ENCODE measurements at regions not wholly inside any gene's neighbourhood (a gene's known extent, or its start where the extent isn't known, plus 50 kb on each side); places are given as distances from the start of the nearest gene placed in this dataset.

- Histone ChIP-seq H3K9me3 (peaks cover 10% of the 10 kb centered on the region), H3K4me3 (no peak overlapping the region), H3K27ac (no peak overlapping the region), H3K4me1 (no peaks in the 10 kb centered on the region), H3K27me3 (no peaks in the 10 kb centered on the region), H3K36me3 (no peaks in the 10 kb centered on the region)
- ATAC-seq (no peak), DNase-seq (no peak)
- TF ChIP-seq, protein P1, sequence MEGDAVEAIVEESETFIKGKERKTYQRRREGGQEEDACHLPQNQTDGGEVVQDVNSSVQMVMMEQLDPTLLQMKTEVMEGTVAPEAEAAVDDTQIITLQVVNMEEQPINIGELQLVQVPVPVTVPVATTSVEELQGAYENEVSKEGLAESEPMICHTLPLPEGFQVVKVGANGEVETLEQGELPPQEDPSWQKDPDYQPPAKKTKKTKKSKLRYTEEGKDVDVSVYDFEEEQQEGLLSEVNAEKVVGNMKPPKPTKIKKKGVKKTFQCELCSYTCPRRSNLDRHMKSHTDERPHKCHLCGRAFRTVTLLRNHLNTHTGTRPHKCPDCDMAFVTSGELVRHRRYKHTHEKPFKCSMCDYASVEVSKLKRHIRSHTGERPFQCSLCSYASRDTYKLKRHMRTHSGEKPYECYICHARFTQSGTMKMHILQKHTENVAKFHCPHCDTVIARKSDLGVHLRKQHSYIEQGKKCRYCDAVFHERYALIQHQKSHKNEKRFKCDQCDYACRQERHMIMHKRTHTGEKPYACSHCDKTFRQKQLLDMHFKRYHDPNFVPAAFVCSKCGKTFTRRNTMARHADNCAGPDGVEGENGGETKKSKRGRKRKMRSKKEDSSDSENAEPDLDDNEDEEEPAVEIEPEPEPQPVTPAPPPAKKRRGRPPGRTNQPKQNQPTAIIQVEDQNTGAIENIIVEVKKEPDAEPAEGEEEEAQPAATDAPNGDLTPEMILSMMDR (IDR thresholded peaks at IDR 0.05): no peak
- intact Hi-C loops (cut with DNase I): no loop called here
Measured at GRCh38 chr6:159617444-159617843, 75.6 kb downstream of the SOD2 start.

DNA sequence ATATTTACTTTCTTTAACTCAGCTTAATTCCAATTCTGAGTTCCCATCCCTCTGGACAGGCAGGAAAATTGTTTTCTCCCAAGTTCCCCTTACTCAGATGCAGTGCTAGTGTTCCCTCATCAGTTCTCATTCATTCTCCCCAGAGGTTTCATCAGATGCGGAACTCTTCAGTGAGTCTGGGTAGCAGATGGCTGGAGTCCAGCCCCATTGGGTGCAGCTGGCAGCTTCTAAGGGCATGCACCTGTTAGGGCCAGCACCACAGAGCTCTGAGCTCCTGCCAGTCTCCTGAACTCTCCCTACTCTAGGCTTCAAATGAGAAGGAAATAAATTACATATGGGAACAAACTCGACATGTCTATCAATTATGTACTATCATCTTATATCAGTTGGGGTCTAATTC, 76.6 kb downstream of the SOD2 start:
- Histone ChIP-seq H3K27ac (no peak overlapping the region), H3K27me3 (no peaks in the 10 kb centered on the region), H3K4me3 (no peak overlapping the region), H3K9me3 (peaks cover 10% of the 10 kb centered on the region), H3K36me3 (no peaks in the 10 kb centered on the region), H3K4me1 (no peaks in the 10 kb centered on the region)
- ATAC-seq (no peak), DNase-seq (no peak)
- intact Hi-C loops (cut with DNase I): no loop called here
- TF ChIP-seq, protein P1 (IDR thresholded peaks at IDR 0.05): no peak

- peaks cover 10% of the 10 kb centered on the region for H3K9me3 ChIP-seq
- ATAC-seq (no peak), DNase-seq (no peak)
- no peak overlapping the region for H3K27ac ChIP-seq
- intact Hi-C loops (cut with DNase I): no loop called here
- H3K4me1 ChIP-seq: no peaks in the 10 kb centered on the region
- no peak overlapping the region for H3K4me3 ChIP-seq
- TF ChIP-seq, protein P1 (IDR thresholded peaks at IDR 0.05): no peak
- H3K27me3 ChIP-seq: no peaks in the 10 kb centered on the region
- no peaks in the 10 kb centered on the region for H3K36me3 ChIP-seq
Measured at GRCh38 chr6:159615918-159616317, 77.1 kb downstream of the SOD2 start.

GRCh38 chr6:159610881-159611280, 82.2 kb downstream of the SOD2 start:
- TF ChIP-seq, protein P1 (IDR thresholded peaks at IDR 0.05): no peak
- ATAC-seq: no peak
- Histone ChIP-seq H3K27me3 (no peaks in the 10 kb centered on the region), H3K4me1 (no peaks in the 10 kb centered on the region), H3K36me3 (no peaks in the 10 kb centered on the region), H3K27ac (no peak overlapping the region), H3K9me3 (no peaks in the 10 kb centered on the region), H3K4me3 (no peak overlapping the region)
- intact Hi-C loops (cut with DNase I): no loop called here
- no peak for DNase-seq

GRCh38 chr6:159609652-159610178, 83.3 kb downstream of the SOD2 start:
- no peak for ATAC-seq
- H3K27ac ChIP-seq: no peak overlapping the region
- intact Hi-C loops (cut with DNase I): no loop called here

More at GRCh38 chr6:159609652-159610178, 83.3 kb downstream of the SOD2 start:
- Histone ChIP-seq H3K4me1 (no peaks in the 10 kb centered on the region), H3K4me3 (no peak overlapping the region), H3K9me3 (no peaks in the 10 kb centered on the region), H3K27me3 (no peaks in the 10 kb centered on the region), H3K36me3 (no peaks in the 10 kb centered on the region)
- TF ChIP-seq, protein P1 (IDR thresholded peaks at IDR 0.05): no peak
- DNase-seq: no peak

Measured in upper lobe of right lung (tissue), 1 donor.